ENCODE measurements at regions not wholly inside any gene's neighbourhood (a gene's known extent, or its start where the extent isn't known, plus 50 kb on each side); places are given as distances from the start of the nearest gene placed in this dataset.

DNA sequence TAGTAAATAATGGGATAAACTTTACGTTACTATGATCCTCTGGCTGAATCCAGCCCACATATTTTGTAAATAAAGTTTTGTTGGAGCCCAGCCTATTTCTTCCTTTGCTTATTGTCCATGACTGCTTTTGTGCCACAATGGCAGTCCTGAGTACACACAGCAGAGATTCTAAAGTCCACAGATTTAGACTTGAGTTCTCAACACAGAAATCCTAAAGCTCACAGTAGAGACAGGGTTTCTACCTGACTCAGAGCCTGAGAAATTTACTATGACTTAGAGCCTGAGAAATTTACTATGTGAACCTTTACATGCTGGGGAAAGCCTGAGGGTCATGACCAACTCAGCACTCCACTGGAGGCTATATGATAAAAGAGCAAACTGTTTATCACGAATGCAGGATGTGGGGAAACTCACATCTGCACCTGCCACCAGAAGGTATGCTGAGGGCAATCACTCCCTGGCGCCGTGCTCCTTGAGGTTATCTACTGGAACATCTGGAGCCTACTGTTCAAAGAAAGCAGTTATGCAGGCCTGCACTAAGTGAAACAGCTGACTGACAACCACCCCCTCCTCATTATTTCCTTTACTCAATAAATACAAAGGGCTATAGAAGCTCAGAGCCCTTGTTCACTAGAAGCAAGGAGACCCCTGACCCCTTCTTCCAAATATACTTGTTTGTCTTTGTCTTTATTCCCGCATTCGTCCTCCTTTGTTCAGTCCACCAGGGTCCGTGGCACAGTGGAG is 52.6 kb upstream of the BICD1 start:
- no peak for DNase-seq (ENCODE audit: low read depth)
- TF ChIP-seq, protein P1, sequence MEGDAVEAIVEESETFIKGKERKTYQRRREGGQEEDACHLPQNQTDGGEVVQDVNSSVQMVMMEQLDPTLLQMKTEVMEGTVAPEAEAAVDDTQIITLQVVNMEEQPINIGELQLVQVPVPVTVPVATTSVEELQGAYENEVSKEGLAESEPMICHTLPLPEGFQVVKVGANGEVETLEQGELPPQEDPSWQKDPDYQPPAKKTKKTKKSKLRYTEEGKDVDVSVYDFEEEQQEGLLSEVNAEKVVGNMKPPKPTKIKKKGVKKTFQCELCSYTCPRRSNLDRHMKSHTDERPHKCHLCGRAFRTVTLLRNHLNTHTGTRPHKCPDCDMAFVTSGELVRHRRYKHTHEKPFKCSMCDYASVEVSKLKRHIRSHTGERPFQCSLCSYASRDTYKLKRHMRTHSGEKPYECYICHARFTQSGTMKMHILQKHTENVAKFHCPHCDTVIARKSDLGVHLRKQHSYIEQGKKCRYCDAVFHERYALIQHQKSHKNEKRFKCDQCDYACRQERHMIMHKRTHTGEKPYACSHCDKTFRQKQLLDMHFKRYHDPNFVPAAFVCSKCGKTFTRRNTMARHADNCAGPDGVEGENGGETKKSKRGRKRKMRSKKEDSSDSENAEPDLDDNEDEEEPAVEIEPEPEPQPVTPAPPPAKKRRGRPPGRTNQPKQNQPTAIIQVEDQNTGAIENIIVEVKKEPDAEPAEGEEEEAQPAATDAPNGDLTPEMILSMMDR (IDR thresholded peaks at IDR 0.05; ENCODE audit: insufficient read depth, low read length): no peak
- H3K4me3 ChIP-seq (ENCODE audit: low read depth, low read length): no peak overlapping the region

All from fibroblast of the aortic adventitia (primary cell).